HepG2 (cell line): ENCODE measurements at regions not wholly inside any gene's neighbourhood (a gene's known extent, or its start where the extent isn't known, plus 50 kb on each side); places are given as distances from the start of the nearest gene placed in this dataset.

Experiments used
- ARID2 ChIP-seq: sonication (generic); formaldehyde crosslinking; IDR thresholded peaks from 2 replicates; pipeline ENCODE4 v1.8.1; 2022; ENCODE audit warnings: mild to moderate bottlenecking, missing genetic modification reagents, borderline replicate concordance
- CEBPG ChIP-seq: IDR thresholded peaks from 2 replicates; pipeline ENCODE4 v1.6.1; 2016
- FOXK1 ChIP-seq: sonication (generic); formaldehyde crosslinking; IDR thresholded peaks from 2 replicates; pipeline ENCODE4 v1.4.0; 2020; ENCODE audit warnings: low read depth, missing genetic modification reagents, borderline replicate concordance
- GLI4 ChIP-seq: sonication (generic); formaldehyde crosslinking; IDR thresholded peaks from 2 replicates; pipeline ENCODE4 v1.5.1; 2020; ENCODE audit warnings: missing genetic modification reagents, mild to moderate bottlenecking, moderate library complexity, borderline replicate concordance
- HDAC1 ChIP-seq: sonication (generic); formaldehyde crosslinking; IDR thresholded peaks from 2 replicates; pipeline ENCODE4 v1.5.1; 2020; ENCODE audit warnings: mild to moderate bottlenecking, missing genetic modification reagents
- MED1 ChIP-seq: sonication (generic); formaldehyde crosslinking; IDR thresholded peaks from 2 replicates; pipeline ENCODE4 v1.4.0; 2020; ENCODE audit warnings: missing genetic modification reagents
- PHF21A ChIP-seq: sonication (generic); formaldehyde crosslinking; IDR thresholded peaks from 2 replicates; pipeline ENCODE4 v1.5.0; 2020; ENCODE audit warnings: mild to moderate bottlenecking, missing genetic modification reagents
- ZNF256 ChIP-seq: sonication (generic); formaldehyde crosslinking; conservative IDR thresholded peaks from 2 replicates; pipeline ENCODE4 v1.4.0; 2020; ENCODE audit warnings: missing genetic modification reagents
- ZNF562 ChIP-seq: sonication (generic); formaldehyde crosslinking; IDR thresholded peaks from 2 replicates; pipeline ENCODE4 v1.8.0; 2022; ENCODE audit warnings: missing genetic modification reagents, borderline replicate concordance
- ZNF761 ChIP-seq: sonication (generic); formaldehyde crosslinking; conservative IDR thresholded peaks from 2 replicates; pipeline ENCODE4 v1.4.0; 2020; ENCODE audit warnings: mild to moderate bottlenecking, missing genetic modification reagents
- ZSCAN25 ChIP-seq: sonication (generic); formaldehyde crosslinking; IDR thresholded peaks from 2 replicates; pipeline ENCODE4 v1.8.0; 2022; ENCODE audit warnings: mild to moderate bottlenecking, missing genetic modification reagents
- TF ChIP-seq, protein P1 (sequence below): IDR thresholded peaks from 2 replicates; pipeline ENCODE4 v1.6.1; 2016; ENCODE audit warnings: low read depth, missing genetic modification reagents, missing compliant biosample characterization
- TF ChIP-seq, protein P2 (sequence below): IDR thresholded peaks from 2 replicates; pipeline ENCODE4 v1.6.1; 2018; ENCODE audit warnings: missing genetic modification reagents, mild to moderate bottlenecking, missing compliant biosample characterization
- TF ChIP-seq, protein P3 (sequence below): sonication (generic); formaldehyde crosslinking; IDR thresholded peaks from 2 replicates; pipeline ENCODE4 v1.8.1; 2023; ENCODE audit warnings: missing genetic modification reagents, inconsistent platforms, borderline replicate concordance
- TF ChIP-seq, protein P4 (sequence below): sonication (generic); formaldehyde crosslinking; IDR thresholded peaks from 2 replicates; pipeline ENCODE4 v1.4.0; 2020; ENCODE audit warnings: missing genetic modification reagents
- TF ChIP-seq, protein P5 (sequence below): sonication (generic); formaldehyde crosslinking; IDR thresholded peaks from 2 replicates; pipeline ENCODE4 v1.5.0; 2020; ENCODE audit warnings: mild to moderate bottlenecking, missing genetic modification reagents, borderline replicate concordance

DNA sequence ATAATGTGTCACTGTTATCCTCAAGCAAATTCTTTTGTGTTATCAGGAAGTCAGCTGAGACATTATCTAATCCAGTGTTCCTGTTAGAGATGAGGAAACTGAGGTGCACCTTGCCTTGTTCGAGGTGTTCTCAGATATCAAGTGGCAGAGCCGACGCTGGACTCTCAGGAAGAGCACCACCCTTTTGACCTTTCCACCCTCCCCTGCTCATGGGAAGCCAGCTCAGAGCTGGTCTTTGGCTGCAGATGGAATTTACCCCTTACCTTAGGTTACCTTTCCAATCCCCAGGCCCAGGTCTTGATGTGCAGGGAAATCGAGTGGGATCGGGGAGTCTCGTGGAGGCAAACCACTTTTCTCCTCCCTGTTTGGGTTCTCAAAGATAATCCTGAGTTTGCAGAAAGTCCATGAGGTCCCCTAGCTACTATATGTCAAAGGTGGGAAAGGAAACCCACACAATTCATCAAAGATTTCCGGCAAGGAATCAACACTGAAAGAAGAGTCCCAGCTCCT is 62.9 kb upstream of the PIM1 start (continued):
- TF ChIP-seq, protein P1, sequence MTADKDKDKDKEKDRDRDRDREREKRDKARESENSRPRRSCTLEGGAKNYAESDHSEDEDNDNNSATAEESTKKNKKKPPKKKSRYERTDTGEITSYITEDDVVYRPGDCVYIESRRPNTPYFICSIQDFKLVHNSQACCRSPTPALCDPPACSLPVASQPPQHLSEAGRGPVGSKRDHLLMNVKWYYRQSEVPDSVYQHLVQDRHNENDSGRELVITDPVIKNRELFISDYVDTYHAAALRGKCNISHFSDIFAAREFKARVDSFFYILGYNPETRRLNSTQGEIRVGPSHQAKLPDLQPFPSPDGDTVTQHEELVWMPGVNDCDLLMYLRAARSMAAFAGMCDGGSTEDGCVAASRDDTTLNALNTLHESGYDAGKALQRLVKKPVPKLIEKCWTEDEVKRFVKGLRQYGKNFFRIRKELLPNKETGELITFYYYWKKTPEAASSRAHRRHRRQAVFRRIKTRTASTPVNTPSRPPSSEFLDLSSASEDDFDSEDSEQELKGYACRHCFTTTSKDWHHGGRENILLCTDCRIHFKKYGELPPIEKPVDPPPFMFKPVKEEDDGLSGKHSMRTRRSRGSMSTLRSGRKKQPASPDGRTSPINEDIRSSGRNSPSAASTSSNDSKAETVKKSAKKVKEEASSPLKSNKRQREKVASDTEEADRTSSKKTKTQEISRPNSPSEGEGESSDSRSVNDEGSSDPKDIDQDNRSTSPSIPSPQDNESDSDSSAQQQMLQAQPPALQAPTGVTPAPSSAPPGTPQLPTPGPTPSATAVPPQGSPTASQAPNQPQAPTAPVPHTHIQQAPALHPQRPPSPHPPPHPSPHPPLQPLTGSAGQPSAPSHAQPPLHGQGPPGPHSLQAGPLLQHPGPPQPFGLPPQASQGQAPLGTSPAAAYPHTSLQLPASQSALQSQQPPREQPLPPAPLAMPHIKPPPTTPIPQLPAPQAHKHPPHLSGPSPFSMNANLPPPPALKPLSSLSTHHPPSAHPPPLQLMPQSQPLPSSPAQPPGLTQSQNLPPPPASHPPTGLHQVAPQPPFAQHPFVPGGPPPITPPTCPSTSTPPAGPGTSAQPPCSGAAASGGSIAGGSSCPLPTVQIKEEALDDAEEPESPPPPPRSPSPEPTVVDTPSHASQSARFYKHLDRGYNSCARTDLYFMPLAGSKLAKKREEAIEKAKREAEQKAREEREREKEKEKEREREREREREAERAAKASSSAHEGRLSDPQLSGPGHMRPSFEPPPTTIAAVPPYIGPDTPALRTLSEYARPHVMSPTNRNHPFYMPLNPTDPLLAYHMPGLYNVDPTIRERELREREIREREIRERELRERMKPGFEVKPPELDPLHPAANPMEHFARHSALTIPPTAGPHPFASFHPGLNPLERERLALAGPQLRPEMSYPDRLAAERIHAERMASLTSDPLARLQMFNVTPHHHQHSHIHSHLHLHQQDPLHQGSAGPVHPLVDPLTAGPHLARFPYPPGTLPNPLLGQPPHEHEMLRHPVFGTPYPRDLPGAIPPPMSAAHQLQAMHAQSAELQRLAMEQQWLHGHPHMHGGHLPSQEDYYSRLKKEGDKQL, result 0 out of 2 replicates have a peak, but pooled peaks have one; percentile 23
- TF ChIP-seq HDAC1 (peak; percentile 91), ZNF761 (peak; percentile 76; the same call in 1 of the 2 replicates), GLI4 (no peak), PHF21A (CRISPR knock-in tag) (peak; percentile 93), ZNF562 (CRISPR knock-in tag) (no peak), FOXK1 (peak; percentile 38; the same call in 1 of the 2 replicates), ZNF256 (CRISPR knock-in tag) (no peak), MED1 (CRISPR knock-in tag) (peak; percentile 99), ZSCAN25 (peak; percentile 83), CEBPG (peak; percentile 66), ARID2 (CRISPR knock-in tag) (peak; percentile 61; the same call in 1 of the 2 replicates)
- TF ChIP-seq, protein P2, sequence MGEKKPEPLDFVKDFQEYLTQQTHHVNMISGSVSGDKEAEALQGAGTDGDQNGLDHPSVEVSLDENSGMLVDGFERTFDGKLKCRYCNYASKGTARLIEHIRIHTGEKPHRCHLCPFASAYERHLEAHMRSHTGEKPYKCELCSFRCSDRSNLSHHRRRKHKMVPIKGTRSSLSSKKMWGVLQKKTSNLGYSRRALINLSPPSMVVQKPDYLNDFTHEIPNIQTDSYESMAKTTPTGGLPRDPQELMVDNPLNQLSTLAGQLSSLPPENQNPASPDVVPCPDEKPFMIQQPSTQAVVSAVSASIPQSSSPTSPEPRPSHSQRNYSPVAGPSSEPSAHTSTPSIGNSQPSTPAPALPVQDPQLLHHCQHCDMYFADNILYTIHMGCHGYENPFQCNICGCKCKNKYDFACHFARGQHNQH (CRISPR knock-in tag), result peak; percentile 69
- TF ChIP-seq, protein P3, sequence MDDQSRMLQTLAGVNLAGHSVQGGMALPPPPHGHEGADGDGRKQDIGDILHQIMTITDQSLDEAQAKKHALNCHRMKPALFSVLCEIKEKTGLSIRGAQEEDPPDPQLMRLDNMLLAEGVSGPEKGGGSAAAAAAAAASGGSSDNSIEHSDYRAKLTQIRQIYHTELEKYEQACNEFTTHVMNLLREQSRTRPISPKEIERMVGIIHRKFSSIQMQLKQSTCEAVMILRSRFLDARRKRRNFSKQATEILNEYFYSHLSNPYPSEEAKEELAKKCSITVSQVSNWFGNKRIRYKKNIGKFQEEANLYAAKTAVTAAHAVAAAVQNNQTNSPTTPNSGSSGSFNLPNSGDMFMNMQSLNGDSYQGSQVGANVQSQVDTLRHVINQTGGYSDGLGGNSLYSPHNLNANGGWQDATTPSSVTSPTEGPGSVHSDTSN, result no peak
- TF ChIP-seq, protein P4, sequence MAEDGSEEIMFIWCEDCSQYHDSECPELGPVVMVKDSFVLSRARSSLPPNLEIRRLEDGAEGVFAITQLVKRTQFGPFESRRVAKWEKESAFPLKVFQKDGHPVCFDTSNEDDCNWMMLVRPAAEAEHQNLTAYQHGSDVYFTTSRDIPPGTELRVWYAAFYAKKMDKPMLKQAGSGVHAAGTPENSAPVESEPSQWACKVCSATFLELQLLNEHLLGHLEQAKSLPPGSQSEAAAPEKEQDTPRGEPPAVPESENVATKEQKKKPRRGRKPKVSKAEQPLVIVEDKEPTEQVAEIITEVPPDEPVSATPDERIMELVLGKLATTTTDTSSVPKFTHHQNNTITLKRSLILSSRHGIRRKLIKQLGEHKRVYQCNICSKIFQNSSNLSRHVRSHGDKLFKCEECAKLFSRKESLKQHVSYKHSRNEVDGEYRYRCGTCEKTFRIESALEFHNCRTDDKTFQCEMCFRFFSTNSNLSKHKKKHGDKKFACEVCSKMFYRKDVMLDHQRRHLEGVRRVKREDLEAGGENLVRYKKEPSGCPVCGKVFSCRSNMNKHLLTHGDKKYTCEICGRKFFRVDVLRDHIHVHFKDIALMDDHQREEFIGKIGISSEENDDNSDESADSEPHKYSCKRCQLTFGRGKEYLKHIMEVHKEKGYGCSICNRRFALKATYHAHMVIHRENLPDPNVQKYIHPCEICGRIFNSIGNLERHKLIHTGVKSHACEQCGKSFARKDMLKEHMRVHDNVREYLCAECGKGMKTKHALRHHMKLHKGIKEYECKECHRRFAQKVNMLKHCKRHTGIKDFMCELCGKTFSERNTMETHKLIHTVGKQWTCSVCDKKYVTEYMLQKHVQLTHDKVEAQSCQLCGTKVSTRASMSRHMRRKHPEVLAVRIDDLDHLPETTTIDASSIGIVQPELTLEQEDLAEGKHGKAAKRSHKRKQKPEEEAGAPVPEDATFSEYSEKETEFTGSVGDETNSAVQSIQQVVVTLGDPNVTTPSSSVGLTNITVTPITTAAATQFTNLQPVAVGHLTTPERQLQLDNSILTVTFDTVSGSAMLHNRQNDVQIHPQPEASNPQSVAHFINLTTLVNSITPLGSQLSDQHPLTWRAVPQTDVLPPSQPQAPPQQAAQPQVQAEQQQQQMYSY (CRISPR knock-in tag), result no peak
- TF ChIP-seq, protein P5, sequence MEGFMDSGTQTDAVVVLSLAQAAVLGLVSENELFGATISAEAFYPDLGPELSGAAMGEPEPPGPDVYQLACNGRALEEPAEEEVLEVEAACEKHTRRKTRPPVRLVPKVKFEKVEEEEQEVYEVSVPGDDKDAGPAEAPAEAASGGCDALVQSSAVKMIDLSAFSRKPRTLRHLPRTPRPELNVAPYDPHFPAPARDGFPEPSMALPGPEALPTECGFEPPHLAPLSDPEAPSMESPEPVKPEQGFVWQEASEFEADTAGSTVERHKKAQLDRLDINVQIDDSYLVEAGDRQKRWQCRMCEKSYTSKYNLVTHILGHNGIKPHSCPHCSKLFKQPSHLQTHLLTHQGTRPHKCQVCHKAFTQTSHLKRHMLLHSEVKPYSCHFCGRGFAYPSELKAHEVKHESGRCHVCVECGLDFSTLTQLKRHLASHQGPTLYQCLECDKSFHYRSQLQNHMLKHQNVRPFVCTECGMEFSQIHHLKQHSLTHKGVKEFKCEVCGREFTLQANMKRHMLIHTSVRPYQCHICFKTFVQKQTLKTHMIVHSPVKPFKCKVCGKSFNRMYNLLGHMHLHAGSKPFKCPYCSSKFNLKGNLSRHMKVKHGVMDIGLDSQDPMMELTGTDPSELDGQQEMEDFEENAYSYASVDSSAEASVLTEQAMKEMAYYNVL (CRISPR knock-in tag), result peak; percentile 64; the same call in 1 of the 2 replicates
